HepG2 (cell line): ENCODE measurements at regions not wholly inside any gene's neighbourhood (a gene's known extent, or its start where the extent isn't known, plus 50 kb on each side); places are given as distances from the start of the nearest gene placed in this dataset.

Experiments
- CBX2 ChIP-seq, 2 experiments: fragments of 200-600 bp in 1 of 2; sonication (generic); formaldehyde crosslinking in 1 of 2; IDR thresholded peaks; 2 replicates each; pipeline versions ENCODE4 v1.7.0 to v1.8.1; 2018 to 2022; ENCODE audit warnings: low read depth in 2 of 2, low read length in 1 of 2, mild to moderate bottlenecking in 1 of 2, missing genetic modification reagents in 1 of 2
- EP300 ChIP-seq, 3 experiments: sonication (generic) in 1 of 3; formaldehyde crosslinking in 1 of 3; IDR thresholded peaks; 2 replicates each; pipeline versions ENCODE4 v1.5.1 to v1.6.1; 2011 to 2020; ENCODE audit warnings: low read depth in 2 of 3, low read length in 2 of 3, borderline replicate concordance in 1 of 3, improper control_type of control experiment in 1 of 3, mild to moderate bottlenecking in 1 of 3, missing genetic modification reagents in 1 of 3, moderate library complexity in 1 of 3
- ISL2 ChIP-seq: sonication (generic); formaldehyde crosslinking; IDR thresholded peaks from 2 replicates; pipeline ENCODE4 v1.5.0; 2020; ENCODE audit warnings: missing genetic modification reagents
- KAT2B ChIP-seq: fragments of 150-350 bp; IDR thresholded peaks from 2 replicates; pipeline ENCODE4 v1.6.1; 2014; ENCODE audit warnings: low read depth, low read length, borderline replicate concordance
- KDM5A ChIP-seq: fragments of 200-600 bp; sonication (generic); IDR thresholded peaks from 2 replicates; pipeline ENCODE4 v1.7.0; 2018; ENCODE audit warnings: antibody characterized with exemption, mild to moderate bottlenecking, low read length, borderline replicate concordance
- MEIS1 ChIP-seq: sonication (generic); formaldehyde crosslinking; IDR thresholded peaks from 2 replicates; pipeline ENCODE4 v1.9.0; 2021; ENCODE audit warnings: mild to moderate bottlenecking, missing genetic modification reagents, moderate library complexity, borderline replicate concordance
- NR3C1 ChIP-seq: sonication (generic); formaldehyde crosslinking; IDR thresholded peaks from 2 replicates; pipeline ENCODE4 v1.4.0; 2020; ENCODE audit warnings: missing genetic modification reagents
- REL ChIP-seq: sonication (generic); formaldehyde crosslinking; conservative IDR thresholded peaks from 2 replicates; pipeline ENCODE4 v1.8.0; 2022; ENCODE audit warnings: mild to moderate bottlenecking, missing genetic modification reagents, moderate library complexity
- STAG1 ChIP-seq: sonication (generic); formaldehyde crosslinking; IDR thresholded peaks from 2 replicates; pipeline ENCODE4 v1.4.0; 2020; ENCODE audit warnings: missing genetic modification reagents
- TBL1XR1 ChIP-seq: fragments of 150-350 bp; IDR thresholded peaks from 2 replicates; pipeline ENCODE4 v1.6.1; 2014; ENCODE audit warnings: borderline replicate concordance, low read length; ENCODE audit not compliant: partially characterized antibody
- TOPORS ChIP-seq: sonication (generic); formaldehyde crosslinking; IDR thresholded peaks from 2 replicates; pipeline ENCODE4 v1.8.0; 2023; ENCODE audit warnings: mild to moderate bottlenecking, missing genetic modification reagents
- YEATS4 ChIP-seq: sonication (generic); formaldehyde crosslinking; IDR thresholded peaks from 2 replicates; pipeline ENCODE4 v1.4.0; 2020; ENCODE audit warnings: missing genetic modification reagents, borderline replicate concordance
- ZBTB21 ChIP-seq: sonication (generic); formaldehyde crosslinking; IDR thresholded peaks from 2 replicates; pipeline ENCODE4 v1.4.0; 2020; ENCODE audit warnings: missing genetic modification reagents
- ZFP36L2 ChIP-seq: sonication (generic); formaldehyde crosslinking; IDR thresholded peaks from 2 replicates; pipeline ENCODE4 v1.4.0; 2020; ENCODE audit warnings: missing genetic modification reagents
- ZNF496 ChIP-seq: sonication (generic); formaldehyde crosslinking; IDR thresholded peaks from 2 replicates; pipeline ENCODE4 v1.8.1; 2023; ENCODE audit warnings: mild to moderate bottlenecking, moderate library complexity, missing genetic modification reagents; ENCODE audit not compliant: insufficient replicate concordance
- ZNF564 ChIP-seq: sonication (generic); formaldehyde crosslinking; IDR thresholded peaks from 2 replicates; pipeline ENCODE4 v1.8.1; 2023; ENCODE audit warnings: mild to moderate bottlenecking, missing genetic modification reagents
- TF ChIP-seq, protein P1 (sequence below): sonication (generic); formaldehyde crosslinking; IDR thresholded peaks from 2 replicates; pipeline ENCODE4 v1.9.0; 2021; ENCODE audit warnings: missing genetic modification reagents, mild to moderate bottlenecking, borderline replicate concordance
- TF ChIP-seq, protein P2 (sequence below): IDR thresholded peaks from 2 replicates; pipeline ENCODE4 v1.4.0; 2020; ENCODE audit warnings: mild to moderate bottlenecking, missing genetic modification reagents
- TF ChIP-seq, protein P3 (sequence below): sonication (generic); formaldehyde crosslinking; IDR thresholded peaks from 2 replicates; pipeline ENCODE4 v1.8.0; 2022; ENCODE audit warnings: mild to moderate bottlenecking, missing genetic modification reagents, moderate library complexity
- TF ChIP-seq, protein P4 (sequence below): sonication (generic); formaldehyde crosslinking; IDR thresholded peaks from 2 replicates; pipeline ENCODE4 v1.8.0; 2022; ENCODE audit warnings: missing genetic modification reagents, mild to moderate bottlenecking, borderline replicate concordance

DNA sequence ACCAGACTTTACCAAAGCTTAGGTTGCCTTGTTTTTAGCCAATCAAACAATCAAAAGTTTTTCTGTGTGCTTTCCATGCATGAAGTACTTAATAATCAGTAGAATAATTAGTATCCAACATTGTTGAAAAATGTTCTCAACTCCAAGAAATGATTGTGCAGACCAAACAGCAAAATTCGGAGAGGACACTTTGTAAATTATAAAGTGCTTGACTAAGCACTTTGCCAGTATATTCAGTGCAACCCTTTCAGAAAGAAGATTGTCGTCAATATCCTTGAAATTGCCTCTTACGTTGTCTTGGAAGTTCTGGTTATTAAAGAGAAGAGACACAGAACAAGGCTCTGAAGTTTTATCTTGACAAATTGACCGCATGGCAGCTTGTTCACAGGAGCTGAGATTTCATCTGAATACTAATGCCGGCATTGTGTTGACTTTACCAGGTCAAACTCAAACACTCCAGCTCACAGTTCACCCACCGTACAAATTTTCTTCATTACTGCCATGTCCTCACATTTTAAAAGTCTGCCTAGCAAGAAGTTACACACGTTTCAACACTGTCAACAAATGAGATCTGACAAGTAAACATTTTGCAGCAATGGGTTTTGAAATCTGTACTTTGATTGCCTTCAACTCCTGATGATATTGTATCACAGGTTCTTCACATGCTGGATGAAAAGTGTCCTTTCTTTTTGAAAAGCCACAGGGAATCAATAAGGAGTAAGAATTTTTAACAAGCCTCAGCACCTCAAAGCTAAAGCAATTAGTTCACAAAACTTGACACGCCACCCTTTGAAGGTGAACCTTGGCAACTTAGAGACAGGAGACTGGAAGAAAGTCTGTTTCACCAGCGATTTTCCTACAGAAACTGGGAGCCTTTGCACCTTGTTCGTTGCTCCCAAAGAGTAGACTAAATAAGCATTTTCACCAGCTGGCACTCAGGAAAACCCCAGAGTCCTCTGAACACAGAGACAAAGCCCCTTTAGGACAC lies 150.9 kb downstream of the RFC3 start (continued):
- TF ChIP-seq, protein P1, sequence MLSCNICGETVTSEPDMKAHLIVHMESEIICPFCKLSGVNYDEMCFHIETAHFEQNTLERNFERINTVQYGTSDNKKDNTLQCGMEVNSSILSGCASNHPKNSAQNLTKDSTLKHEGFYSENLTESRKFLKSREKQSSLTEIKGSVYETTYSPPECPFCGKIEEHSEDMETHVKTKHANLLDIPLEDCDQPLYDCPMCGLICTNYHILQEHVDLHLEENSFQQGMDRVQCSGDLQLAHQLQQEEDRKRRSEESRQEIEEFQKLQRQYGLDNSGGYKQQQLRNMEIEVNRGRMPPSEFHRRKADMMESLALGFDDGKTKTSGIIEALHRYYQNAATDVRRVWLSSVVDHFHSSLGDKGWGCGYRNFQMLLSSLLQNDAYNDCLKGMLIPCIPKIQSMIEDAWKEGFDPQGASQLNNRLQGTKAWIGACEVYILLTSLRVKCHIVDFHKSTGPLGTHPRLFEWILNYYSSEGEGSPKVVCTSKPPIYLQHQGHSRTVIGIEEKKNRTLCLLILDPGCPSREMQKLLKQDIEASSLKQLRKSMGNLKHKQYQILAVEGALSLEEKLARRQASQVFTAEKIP (CRISPR knock-in tag) = no peak
- TF ChIP-seq, protein P2, sequence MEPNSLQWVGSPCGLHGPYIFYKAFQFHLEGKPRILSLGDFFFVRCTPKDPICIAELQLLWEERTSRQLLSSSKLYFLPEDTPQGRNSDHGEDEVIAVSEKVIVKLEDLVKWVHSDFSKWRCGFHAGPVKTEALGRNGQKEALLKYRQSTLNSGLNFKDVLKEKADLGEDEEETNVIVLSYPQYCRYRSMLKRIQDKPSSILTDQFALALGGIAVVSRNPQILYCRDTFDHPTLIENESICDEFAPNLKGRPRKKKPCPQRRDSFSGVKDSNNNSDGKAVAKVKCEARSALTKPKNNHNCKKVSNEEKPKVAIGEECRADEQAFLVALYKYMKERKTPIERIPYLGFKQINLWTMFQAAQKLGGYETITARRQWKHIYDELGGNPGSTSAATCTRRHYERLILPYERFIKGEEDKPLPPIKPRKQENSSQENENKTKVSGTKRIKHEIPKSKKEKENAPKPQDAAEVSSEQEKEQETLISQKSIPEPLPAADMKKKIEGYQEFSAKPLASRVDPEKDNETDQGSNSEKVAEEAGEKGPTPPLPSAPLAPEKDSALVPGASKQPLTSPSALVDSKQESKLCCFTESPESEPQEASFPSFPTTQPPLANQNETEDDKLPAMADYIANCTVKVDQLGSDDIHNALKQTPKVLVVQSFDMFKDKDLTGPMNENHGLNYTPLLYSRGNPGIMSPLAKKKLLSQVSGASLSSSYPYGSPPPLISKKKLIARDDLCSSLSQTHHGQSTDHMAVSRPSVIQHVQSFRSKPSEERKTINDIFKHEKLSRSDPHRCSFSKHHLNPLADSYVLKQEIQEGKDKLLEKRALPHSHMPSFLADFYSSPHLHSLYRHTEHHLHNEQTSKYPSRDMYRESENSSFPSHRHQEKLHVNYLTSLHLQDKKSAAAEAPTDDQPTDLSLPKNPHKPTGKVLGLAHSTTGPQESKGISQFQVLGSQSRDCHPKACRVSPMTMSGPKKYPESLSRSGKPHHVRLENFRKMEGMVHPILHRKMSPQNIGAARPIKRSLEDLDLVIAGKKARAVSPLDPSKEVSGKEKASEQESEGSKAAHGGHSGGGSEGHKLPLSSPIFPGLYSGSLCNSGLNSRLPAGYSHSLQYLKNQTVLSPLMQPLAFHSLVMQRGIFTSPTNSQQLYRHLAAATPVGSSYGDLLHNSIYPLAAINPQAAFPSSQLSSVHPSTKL (CRISPR knock-in tag) = peak; percentile 97
- TF ChIP-seq TBL1XR1 = no peak
- no peak for TF ChIP-seq KDM5A
- TF ChIP-seq TOPORS = 0 out of 2 replicates have a peak, but pooled peaks have one; percentile 31
- TF ChIP-seq MEIS1 (CRISPR knock-in tag) = peak; percentile 93; the same call in 1 of the 2 replicates
- peak; percentile 98 for TF ChIP-seq ISL2 (CRISPR knock-in tag)
- no peak for TF ChIP-seq CBX2 (IDR thresholded peaks at IDR 0.05; ENCODE audit: low read depth, low read length)
- TF ChIP-seq CBX2 (CRISPR knock-in tag; IDR thresholded peaks at IDR 0.05; ENCODE audit: low read depth) = no peak
- TF ChIP-seq, protein P3, sequence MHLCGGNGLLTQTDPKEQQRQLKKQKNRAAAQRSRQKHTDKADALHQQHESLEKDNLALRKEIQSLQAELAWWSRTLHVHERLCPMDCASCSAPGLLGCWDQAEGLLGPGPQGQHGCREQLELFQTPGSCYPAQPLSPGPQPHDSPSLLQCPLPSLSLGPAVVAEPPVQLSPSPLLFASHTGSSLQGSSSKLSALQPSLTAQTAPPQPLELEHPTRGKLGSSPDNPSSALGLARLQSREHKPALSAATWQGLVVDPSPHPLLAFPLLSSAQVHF (CRISPR knock-in tag) = no peak
- no peak for TF ChIP-seq ZNF564 (CRISPR knock-in tag)
- TF ChIP-seq REL (CRISPR knock-in tag) = no peak
- peak; percentile 83 to 98 for TF ChIP-seq EP300 (IDR thresholded peaks at IDR 0.05; ENCODE audit: low read depth in 2 of 2, low read length in 2 of 2)
- TF ChIP-seq EP300 (CRISPR knock-in tag; IDR thresholded peaks at IDR 0.05; ENCODE audit: borderline replicate concordance) = peak; percentile 87; the same call in 1 of the 2 replicates
- TF ChIP-seq KAT2B = no peak
- no peak for TF ChIP-seq ZNF496 (CRISPR knock-in tag)
- TF ChIP-seq ZFP36L2 = no peak
- no peak for TF ChIP-seq ZBTB21 (CRISPR knock-in tag)
- TF ChIP-seq YEATS4 (CRISPR knock-in tag) = peak; percentile 78; the same call in 1 of the 2 replicates
- TF ChIP-seq, protein P4, sequence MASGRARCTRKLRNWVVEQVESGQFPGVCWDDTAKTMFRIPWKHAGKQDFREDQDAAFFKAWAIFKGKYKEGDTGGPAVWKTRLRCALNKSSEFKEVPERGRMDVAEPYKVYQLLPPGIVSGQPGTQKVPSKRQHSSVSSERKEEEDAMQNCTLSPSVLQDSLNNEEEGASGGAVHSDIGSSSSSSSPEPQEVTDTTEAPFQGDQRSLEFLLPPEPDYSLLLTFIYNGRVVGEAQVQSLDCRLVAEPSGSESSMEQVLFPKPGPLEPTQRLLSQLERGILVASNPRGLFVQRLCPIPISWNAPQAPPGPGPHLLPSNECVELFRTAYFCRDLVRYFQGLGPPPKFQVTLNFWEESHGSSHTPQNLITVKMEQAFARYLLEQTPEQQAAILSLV (CRISPR knock-in tag) = no peak
- peak; percentile 16 for TF ChIP-seq STAG1
- no peak for TF ChIP-seq NR3C1 (CRISPR knock-in tag)
